Astrocyte of the hippocampus (primary cell): ENCODE measurements at regions not wholly inside any gene's neighbourhood (a gene's known extent, or its start where the extent isn't known, plus 50 kb on each side); places are given as distances from the start of the nearest gene placed in this dataset.
"Not testable (repeated sequence)": the region's sequence is repeated elsewhere in the genome, so short reads cannot be mapped to it uniquely, and the experiment has no call there.

Experiments
- DNase-seq: peaks from one replicate; pipeline ENCODE4 v3.0.0; 2011; ENCODE audit warnings: low read depth, low spot score

DNA sequence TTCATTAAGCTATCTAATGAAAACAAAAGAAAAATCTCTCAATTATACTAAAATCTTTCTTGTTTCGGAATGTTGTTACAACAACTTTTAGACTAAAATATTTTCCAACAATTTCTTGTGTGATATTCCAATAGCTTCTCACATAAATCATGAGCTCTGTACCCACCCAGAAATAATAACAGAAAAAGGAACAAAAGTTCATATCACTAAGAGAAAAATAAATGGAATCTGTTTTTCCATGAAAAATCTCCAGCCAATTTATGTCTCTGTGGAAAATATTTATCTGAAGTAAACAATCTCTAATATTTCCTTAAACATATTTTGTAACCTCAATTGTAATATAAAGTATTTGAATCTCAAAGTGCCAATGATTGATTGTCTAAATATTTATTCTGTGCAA is 628.6 kb upstream of the ANKRD30A start:
- no peak for DNase-seq

DNA sequence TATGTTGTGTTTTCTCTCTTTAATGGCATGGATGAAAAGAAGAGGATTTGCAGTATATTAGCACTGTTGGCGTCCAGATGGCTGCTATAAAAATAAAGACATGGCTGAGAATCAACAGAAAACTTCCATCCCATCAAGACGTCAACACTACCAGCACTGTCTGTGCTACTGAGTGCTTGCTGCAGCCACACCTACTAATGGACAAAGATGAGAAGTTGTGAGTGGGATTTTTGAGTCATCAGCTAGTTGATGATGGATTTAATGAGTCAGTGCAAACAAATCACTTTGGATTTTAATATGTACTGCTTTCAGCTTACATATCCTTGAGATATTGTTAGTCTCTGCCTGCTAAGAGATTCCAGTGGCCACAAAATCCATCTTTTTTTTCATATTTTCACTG is 631.0 kb upstream of the ANKRD30A start:
- no peak for DNase-seq

DNA sequence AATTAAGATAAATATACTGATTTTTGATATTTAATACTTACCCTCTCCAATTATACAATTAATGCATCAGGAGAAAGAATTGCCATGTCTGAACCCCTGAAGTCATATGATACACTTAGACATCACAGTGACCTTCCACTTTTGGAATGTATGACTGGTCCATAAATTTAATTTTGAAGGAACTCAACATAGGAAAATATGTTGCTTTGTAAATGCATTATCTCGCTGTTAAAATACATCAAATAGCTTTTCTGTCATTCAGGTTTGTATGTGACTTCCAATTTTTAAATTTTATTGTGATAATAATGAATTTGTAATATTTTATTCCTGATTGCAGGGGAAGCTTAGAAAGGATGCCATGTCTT is 631.9 kb upstream of the ANKRD30A start:
- DNase-seq, result no peak

- DNase-seq, result peak; percentile 66
Observed at GRCh38 chr10:36492590-36493515, 632.5 kb upstream of the ANKRD30A start.

DNA sequence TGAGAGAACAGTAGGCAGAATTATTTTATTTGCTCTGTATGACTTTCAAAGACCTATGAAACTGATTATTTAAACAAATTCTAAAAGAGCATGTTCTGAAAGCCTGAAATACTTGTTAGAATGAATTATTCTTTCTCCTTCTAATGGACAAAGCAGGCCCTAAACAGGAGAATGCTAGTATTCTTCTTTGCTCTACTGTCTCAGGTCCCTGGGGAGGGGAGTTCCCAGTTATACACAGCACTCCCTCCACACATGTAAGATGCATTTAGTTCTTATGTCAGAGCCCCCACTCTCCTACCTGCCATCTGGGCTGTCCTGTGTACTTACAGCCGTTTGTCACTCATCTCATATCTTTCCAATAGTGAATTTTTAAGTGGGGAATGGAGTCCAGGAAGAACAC is 633.5 kb upstream of the ANKRD30A start:
- no peak for DNase-seq

GRCh38 chr10:36489611-36490228 is 635.7 kb upstream of the ANKRD30A start:
- DNase-seq, result peak; percentile 65

- peak; percentile 4 for DNase-seq
Observed at GRCh38 chr10:36489181-36489580, 636.2 kb upstream of the ANKRD30A start.

- no peak for DNase-seq
Observed at GRCh38 chr10:36488579-36488978, 636.8 kb upstream of the ANKRD30A start.

- no peak for DNase-seq
Observed at GRCh38 chr10:36479073-36479472, 646.3 kb upstream of the ANKRD30A start.

DNA sequence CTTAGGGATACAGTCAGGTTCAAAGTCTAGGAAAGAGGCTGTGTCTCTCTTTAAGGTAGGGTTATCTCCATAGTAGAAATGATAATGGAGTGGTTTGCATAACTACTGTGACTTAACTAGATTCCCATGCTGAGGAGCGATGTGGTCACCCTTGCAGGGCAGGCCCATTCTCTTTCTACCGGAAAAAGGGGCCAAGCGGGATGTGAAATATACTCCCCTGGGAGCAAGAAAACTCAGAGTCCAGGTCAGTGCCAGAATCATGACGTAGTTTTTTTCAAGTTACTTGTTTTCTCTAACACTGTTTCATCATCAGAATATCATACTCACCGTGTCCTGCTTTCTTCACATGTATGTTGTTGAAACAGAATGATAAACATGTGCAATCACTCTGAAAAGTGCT is 649.0 kb upstream of the ANKRD30A start:
- no peak for DNase-seq

DNA sequence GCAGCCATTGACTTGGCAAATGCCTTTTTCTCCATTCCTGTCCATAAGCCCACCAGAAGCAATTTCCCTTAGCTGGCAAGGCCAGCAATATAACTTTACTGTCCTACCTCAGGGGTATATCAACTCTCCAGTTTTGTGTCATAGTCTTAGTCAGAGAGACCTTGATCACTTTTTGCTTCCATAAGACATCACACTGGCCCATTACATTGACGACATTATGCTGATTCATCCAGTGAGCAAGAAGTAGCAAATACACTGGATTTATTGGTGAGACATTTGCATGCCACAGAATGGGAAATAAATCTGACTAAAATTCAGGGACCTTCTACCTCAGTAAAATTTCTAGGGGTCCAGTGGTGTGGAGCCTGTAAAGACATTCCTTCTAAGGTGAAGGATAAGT is 649.7 kb upstream of the ANKRD30A start:
- no peak for DNase-seq

- no peak for DNase-seq
Observed at GRCh38 chr10:36474456-36474855, 650.9 kb upstream of the ANKRD30A start.

- DNase-seq, result no peak
Observed at GRCh38 chr10:36473122-36473521, 652.3 kb upstream of the ANKRD30A start.

- DNase-seq, result peak; percentile 10
Observed at GRCh38 chr10:36469585-36469984, 655.8 kb upstream of the ANKRD30A start.

GRCh38 chr10:36468620-36469019 is 656.8 kb upstream of the ANKRD30A start:
- no peak for DNase-seq

DNA sequence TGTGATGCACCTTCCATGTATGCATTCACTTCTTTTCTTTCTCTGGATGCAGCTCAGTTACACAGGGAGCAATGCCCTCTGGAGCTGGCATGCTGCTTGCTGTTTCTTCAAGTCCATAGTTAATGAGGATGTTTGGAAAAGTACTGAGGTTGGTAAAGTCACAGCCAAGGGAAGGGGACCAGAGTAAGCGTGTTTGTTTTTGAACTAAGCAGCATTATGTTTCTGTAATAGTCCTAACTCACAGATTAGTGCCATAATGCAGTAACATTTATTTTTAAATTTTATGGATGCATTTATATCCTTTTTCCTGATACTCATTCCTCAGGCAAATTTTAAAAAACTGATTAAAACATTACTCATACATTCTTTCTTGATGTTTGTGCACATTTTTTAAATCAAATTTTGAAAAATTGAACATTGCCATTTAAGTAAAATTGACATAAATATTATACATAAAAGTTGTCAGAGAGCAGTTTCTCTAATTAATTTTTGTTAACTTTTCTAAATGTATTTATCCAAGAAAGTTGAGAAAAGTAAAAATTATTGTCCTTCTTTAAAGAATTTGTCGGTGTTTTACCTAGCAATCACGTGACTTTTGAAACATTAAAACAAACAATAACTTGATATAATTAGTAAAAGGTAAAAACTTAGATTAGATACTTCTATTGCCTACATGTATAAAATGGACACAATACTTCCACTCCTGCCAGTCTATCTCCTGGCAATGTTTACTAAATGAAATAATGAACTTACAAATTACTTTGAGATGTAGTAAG is 659.6 kb upstream of the ANKRD30A start:
- no peak for DNase-seq

GRCh38 chr10:36464291-36464690 is 661.1 kb upstream of the ANKRD30A start:
- DNase-seq, result no peak

GRCh38 chr10:36463390-36463789 is 662.0 kb upstream of the ANKRD30A start:
- no peak for DNase-seq

DNA sequence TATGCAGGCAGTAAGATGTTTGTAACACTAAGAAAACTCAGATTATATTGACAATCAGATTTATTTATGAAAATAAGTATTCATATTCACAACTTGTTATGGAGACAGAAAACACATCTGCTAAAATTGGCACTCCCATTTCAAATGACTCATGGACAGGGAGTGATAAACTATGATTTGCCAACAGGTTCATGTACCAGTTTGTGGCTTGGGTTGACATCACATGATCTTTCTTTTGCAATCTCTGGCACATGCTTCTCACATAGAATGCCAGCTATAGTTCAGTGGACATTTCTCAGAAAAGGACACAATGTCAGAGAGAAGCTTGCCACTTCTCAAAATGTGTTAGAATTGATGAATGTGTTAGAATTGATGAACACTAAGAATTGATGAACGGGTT is 663.2 kb upstream of the ANKRD30A start:
- DNase-seq, result no peak

- DNase-seq, result not testable (repeated sequence)
Observed at GRCh38 chr10:36458437-36458836, 667.0 kb upstream of the ANKRD30A start.

GRCh38 chr10:36457751-36458150 is 667.6 kb upstream of the ANKRD30A start:
- no peak for DNase-seq

- no peak for DNase-seq
Observed at GRCh38 chr10:36455526-36456133, 669.8 kb upstream of the ANKRD30A start.
